CD4-positive, alpha-beta T cell (primary cell): ENCODE measurements at regions not wholly inside any gene's neighbourhood (a gene's known extent, or its start where the extent isn't known, plus 50 kb on each side); places are given as distances from the start of the nearest gene placed in this dataset.

Source experiments
- ATAC-seq: fragments of 200-7000 bp; cut with Tn5 transposase; one replicate; pipeline ENCODE4 v1.10.0; 2022; ENCODE audit warnings: mild to moderate bottlenecking; ENCODE audit not compliant: poor library complexity
- CTCF ChIA-PET: fragments of 350-600 bp; sonication (Branson Sonifier 250); formaldehyde crosslinking; loops from one replicate; lab custom pipeline; 2021; ENCODE audit warnings: antibody characterized with exemption, inconsistent platforms; lab: Charles Lee
- POLR2A ChIA-PET: fragments of 350-600 bp; sonication (Branson Sonifier 250); formaldehyde crosslinking; loops from one replicate; lab custom pipeline; 2021; ENCODE audit warnings: antibody characterized with exemption, inconsistent platforms; lab: Charles Lee
- DNase-seq, 14 experiments: peaks; one replicate each; pipeline ENCODE4 v3.0.0-alpha.2; 2013 to 2020; ENCODE audit warnings: mixed read lengths in 2 of 14
- H3K27ac ChIP-seq, 2 donors: one replicate each; pipeline versions ENCODE4 v1.5.1 to v1.7.0; 2013; ENCODE audit warnings: low read length in 2 of 2, low read depth in 1 of 2, mild to moderate bottlenecking in 1 of 2
- H3K27me3 ChIP-seq, 2 experiments: 1 replicate in 1 of 2; 2 replicates in 1 of 2; pipeline versions ENCODE4 v1.6.1 to v1.7.0; 2013; ENCODE audit warnings: low read length in 2 of 2, control low read depth in 1 of 2, mild to moderate bottlenecking in 1 of 2, moderate library complexity in 1 of 2; ENCODE audit not compliant: insufficient read depth in 2 of 2, control insufficient read depth in 1 of 2
- H3K36me3 ChIP-seq: one replicate; pipeline ENCODE4 v1.6.1; 2013; ENCODE audit warnings: low read length, control low read depth; ENCODE audit not compliant: insufficient read depth
- H3K4me1 ChIP-seq: one replicate; pipeline ENCODE4 v1.6.1; 2013; ENCODE audit warnings: low read length, control low read depth; ENCODE audit not compliant: insufficient read depth
- H3K4me3 ChIP-seq: one replicate; pipeline ENCODE4 v1.5.1; 2013; ENCODE audit warnings: mild to moderate bottlenecking, low read length, moderate library complexity
- H3K9me3 ChIP-seq, 2 experiments: 1 replicate in 1 of 2; 2 replicates in 1 of 2; pipeline versions ENCODE4 v1.6.1 to v1.7.0; 2013; ENCODE audit warnings: low read length in 2 of 2, mild to moderate bottlenecking in 2 of 2, control low read depth in 1 of 2, moderate library complexity in 1 of 2; ENCODE audit not compliant: control insufficient read depth in 1 of 2, insufficient read depth in 1 of 2
- H3K27ac Mint-ChIP-seq: one replicate; pipeline ENCODE4 v1.8.0; 2020; ENCODE audit warnings: mixed read lengths
- H3K27me3 Mint-ChIP-seq: one replicate; pipeline ENCODE4 v1.8.0; 2021; ENCODE audit warnings: mixed read lengths
- H3K36me3 Mint-ChIP-seq: one replicate; pipeline ENCODE4 v1.8.0; 2021; ENCODE audit warnings: low read depth, mixed read lengths
- H3K4me1 Mint-ChIP-seq: one replicate; pipeline ENCODE4 v1.8.0; 2021; ENCODE audit warnings: low read depth, mixed read lengths
- H3K4me3 Mint-ChIP-seq: one replicate; pipeline ENCODE4 v1.8.0; 2020; ENCODE audit warnings: mild to moderate bottlenecking, mixed read lengths
- H3K9me3 Mint-ChIP-seq: one replicate; pipeline ENCODE4 v1.8.0; 2020; ENCODE audit warnings: mixed read lengths
- CTCF ChIP-seq: fragments of 200-600 bp; IDR thresholded peaks from one replicate; pipeline ENCODE4 v1.8.0; 2022; ENCODE audit warnings: antibody characterized with exemption, mild to moderate bottlenecking
- intact Hi-C, 2 experiments: fragments of 100-400 bp; cut with DNase I in 1 of 2; cut with micrococcal nuclease in 1 of 2; formaldehyde crosslinking; loops; one replicate each; pipeline versions ENCODE4 v1.15.1 to v1.9.0; 2023 to 2025; cut with DNase I, micrococcal nuclease

DNA sequence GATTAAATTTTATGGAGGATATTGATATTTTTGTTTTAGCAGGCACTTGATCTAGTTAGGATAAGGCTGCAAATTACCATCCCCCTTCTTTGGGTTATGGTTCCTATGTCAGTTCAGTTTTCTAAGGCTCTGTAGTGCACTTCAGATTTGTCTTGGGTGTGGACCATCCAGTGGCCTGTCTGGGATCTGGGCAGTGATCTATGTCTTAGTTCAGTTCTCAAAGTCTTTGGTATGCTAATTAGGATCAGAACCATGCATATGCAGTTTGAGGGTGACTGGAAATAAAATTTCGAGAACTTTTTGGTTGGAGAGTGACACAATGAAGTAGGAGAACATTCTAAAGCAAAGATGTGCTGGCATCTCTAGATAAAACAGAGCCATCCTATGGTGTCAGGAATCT lies 388.2 kb downstream of the MID1IP1 start:
- Mint-ChIP-seq H3K4me1 (peaks cover 5% of the 10 kb centered on the region), H3K9me3 (no peaks in the 10 kb centered on the region), H3K27ac (no peak overlapping the region)

DNA sequence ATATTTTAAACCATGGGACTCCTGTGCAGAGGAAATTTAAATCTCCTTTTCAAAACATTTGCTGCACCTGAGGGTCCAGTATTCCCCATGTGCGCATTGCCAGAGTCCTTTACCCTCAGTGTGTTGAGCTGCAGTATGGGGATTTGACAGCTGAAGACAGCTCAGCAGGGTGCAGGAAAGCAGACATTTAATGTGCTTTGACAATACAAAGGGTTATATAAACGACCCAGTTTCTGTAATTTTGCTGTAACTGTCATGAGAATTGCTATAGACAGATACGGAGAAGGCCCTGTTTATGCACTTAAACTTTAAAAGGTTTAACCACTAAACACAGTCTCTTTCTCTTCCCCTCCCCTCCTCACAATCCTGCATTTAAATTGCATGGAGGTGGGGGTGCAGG lies 393.4 kb downstream of the MID1IP1 start:
- H3K4me3 ChIP-seq, result no peak overlapping the region
- no peak overlapping the region for H3K27ac ChIP-seq
- Mint-ChIP-seq H3K9me3 (no peaks in the 10 kb centered on the region), H3K4me1 (peaks cover 29% of the 10 kb centered on the region), H3K27ac (no peak overlapping the region), H3K27me3 (no peaks in the 10 kb centered on the region), H3K36me3 (no peaks in the 10 kb centered on the region), H3K4me3 (no peak overlapping the region)
- ChIA-PET POLR2A (no interaction called here), CTCF (no interaction called here)
- H3K9me3 ChIP-seq, result no peaks in the 10 kb centered on the region
- ATAC-seq (no peak), DNase-seq (no peak)
- no peak for TF ChIP-seq CTCF
- no peaks in the 10 kb centered on the region for H3K36me3 ChIP-seq
- H3K27me3 ChIP-seq, result no peaks in the 10 kb centered on the region
- H3K4me1 ChIP-seq, result peaks cover 27% of the 10 kb centered on the region
- intact Hi-C loops, result no loop called here

More for the DNA sequence above, 388.2 kb downstream of the MID1IP1 start:
- TF ChIP-seq CTCF, result no peak
- CTCF ChIA-PET, result no interaction called here
- no peaks in the 10 kb centered on the region for H3K4me1 ChIP-seq
- DNase-seq (no peak), ATAC-seq (no peak)
- H3K36me3 ChIP-seq, result no peaks in the 10 kb centered on the region
- Mint-ChIP-seq H3K4me3 (no peak overlapping the region), H3K27me3 (no peaks in the 10 kb centered on the region), H3K36me3 (no peaks in the 10 kb centered on the region)
- POLR2A ChIA-PET, result no interaction called here
- H3K27ac ChIP-seq, result no peak overlapping the region
- H3K4me3 ChIP-seq, result no peak overlapping the region
- H3K27me3 ChIP-seq, result no peaks in the 10 kb centered on the region
- no peaks in the 10 kb centered on the region for H3K9me3 ChIP-seq
- intact Hi-C loops, result no loop called here

DNA sequence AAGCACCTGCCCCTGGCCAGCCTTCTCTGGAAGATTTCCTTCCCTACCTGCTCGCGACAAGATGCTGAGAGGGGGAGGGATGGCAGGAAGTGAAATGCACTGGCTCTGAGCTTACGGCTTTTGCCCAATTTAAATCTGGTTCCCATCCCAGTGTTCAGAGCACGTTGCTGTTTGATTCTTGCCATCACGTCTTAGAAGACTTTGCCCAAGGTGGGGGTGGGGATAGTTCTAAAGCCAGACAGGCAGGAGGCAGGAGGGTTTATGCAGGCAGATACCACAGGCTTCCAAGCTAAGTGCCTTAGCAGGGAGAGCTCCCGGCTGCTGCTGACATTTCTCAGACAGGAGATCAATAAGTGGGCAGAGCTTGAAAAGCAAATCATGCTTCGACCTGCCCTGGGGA lies 393.9 kb downstream of the MID1IP1 start:
- CTCF ChIA-PET, result no interaction called here
- intact Hi-C loops, result no loop called here
- peak overlapping the region; percentile 2 for H3K4me3 ChIP-seq

More for the DNA sequence above, 393.9 kb downstream of the MID1IP1 start:
- Histone ChIP-seq H3K4me1 (peaks cover 27% of the 10 kb centered on the region), H3K36me3 (no peaks in the 10 kb centered on the region), H3K9me3 (no peaks in the 10 kb centered on the region), H3K27me3 (no peaks in the 10 kb centered on the region), H3K27ac (no peak overlapping the region)
- no peaks in the 10 kb centered on the region for H3K36me3 Mint-ChIP-seq
- H3K9me3 Mint-ChIP-seq, result no peaks in the 10 kb centered on the region
- TF ChIP-seq CTCF, result no peak
- H3K4me1 Mint-ChIP-seq, result peaks cover 29% of the 10 kb centered on the region
- H3K4me3 Mint-ChIP-seq, result peak overlapping the region; percentile 34
- POLR2A ChIA-PET, result no interaction called here
- DNase-seq (peak in 4 of 14 experiments; percentile 9 to 13 (median 9)), ATAC-seq (no peak)
- no peaks in the 10 kb centered on the region for H3K27me3 Mint-ChIP-seq
- no peak overlapping the region for H3K27ac Mint-ChIP-seq
